T-helper 17 cell (primary cell): ENCODE measurements at regions not wholly inside any gene's neighbourhood (a gene's known extent, or its start where the extent isn't known, plus 50 kb on each side); places are given as distances from the start of the nearest gene placed in this dataset.

Experiments used
- ATAC-seq: fragments of 150-1000 bp; cut with Tn5 transposase; 2 replicates; pipeline ENCODE4 v1.10.0; 2021; ENCODE audit warnings: mild to moderate bottlenecking, moderate library complexity
- DNase-seq, 3 donors: peaks; one replicate each; pipeline versions ENCODE4 v3.0.0 to v3.0.0-alpha.2; 2020 to 2021
- H3K9me3 ChIP-seq: one replicate; pipeline ENCODE4 v1.7.0; 2013; ENCODE audit warnings: low read length, mild to moderate bottlenecking; ENCODE audit not compliant: control insufficient read depth, poor library complexity, severe bottlenecking
- H3K27ac Mint-ChIP-seq: one replicate; pipeline ENCODE4 v1.8.0; 2022; ENCODE audit warnings: mild to moderate bottlenecking, moderate library complexity, mixed read lengths
- H3K27me3 Mint-ChIP-seq: one replicate; pipeline ENCODE4 v1.8.0; 2022; ENCODE audit warnings: mixed read lengths
- H3K36me3 Mint-ChIP-seq: one replicate; pipeline ENCODE4 v1.8.0; 2022; ENCODE audit warnings: low read depth, mixed read lengths
- H3K4me1 Mint-ChIP-seq: one replicate; pipeline ENCODE4 v1.8.0; 2022; ENCODE audit warnings: mild to moderate bottlenecking, mixed read lengths
- H3K4me3 Mint-ChIP-seq: one replicate; pipeline ENCODE4 v1.8.0; 2022; ENCODE audit warnings: mild to moderate bottlenecking, moderate library complexity, mixed read lengths

DNA sequence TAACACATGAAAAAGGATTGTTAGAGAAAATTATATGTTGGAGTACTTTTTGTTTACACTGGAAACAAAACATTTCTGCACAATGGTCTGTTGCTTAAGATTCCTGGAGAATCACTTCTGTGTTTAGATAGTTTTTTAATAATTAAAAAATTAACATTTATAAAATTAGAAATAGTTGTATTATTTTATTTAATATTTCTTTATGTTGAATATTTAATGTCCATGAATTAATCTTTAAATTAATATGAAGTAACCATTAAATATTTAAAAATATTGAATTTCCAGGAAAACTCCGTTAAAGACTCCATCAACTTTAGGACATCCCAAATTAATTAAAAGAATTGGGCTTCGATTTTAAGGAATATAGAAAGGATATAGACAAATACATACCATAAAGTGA lies 797.1 kb upstream of the GALNTL6 start:
- H3K4me3 Mint-ChIP-seq, result no peak overlapping the region
- H3K9me3 ChIP-seq, result no peaks in the 10 kb centered on the region
- DNase-seq (no peak), ATAC-seq (no peak)
- H3K4me1 Mint-ChIP-seq, result no peaks in the 10 kb centered on the region
- H3K27ac Mint-ChIP-seq, result no peak overlapping the region
- no peaks in the 10 kb centered on the region for H3K27me3 Mint-ChIP-seq
- no peaks in the 10 kb centered on the region for H3K36me3 Mint-ChIP-seq

DNA sequence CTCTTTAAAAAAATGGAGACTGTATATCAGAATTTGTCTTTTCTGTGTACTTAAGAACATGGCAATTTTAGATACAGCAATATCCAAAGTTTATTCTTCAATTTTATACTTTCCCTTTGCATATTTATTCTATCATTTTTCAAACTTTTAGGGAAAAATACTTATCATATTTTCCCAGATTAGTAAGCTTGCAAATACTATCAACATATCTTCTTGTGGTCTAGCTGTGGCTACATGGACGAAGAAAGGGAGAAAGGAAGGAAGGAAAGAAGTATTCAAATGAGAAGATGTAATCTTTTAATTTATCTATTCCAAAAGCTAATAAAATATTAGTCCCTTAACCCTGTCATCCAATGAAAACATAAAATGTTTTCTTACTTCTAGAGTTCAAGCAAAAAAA lies 797.8 kb upstream of the GALNTL6 start:
- Mint-ChIP-seq H3K27me3 (no peaks in the 10 kb centered on the region), H3K4me3 (no peak overlapping the region), H3K4me1 (no peaks in the 10 kb centered on the region), H3K36me3 (no peaks in the 10 kb centered on the region), H3K27ac (no peak overlapping the region)
- ATAC-seq, result no peak
- H3K9me3 ChIP-seq, result no peaks in the 10 kb centered on the region
- DNase-seq, result no peak

DNA sequence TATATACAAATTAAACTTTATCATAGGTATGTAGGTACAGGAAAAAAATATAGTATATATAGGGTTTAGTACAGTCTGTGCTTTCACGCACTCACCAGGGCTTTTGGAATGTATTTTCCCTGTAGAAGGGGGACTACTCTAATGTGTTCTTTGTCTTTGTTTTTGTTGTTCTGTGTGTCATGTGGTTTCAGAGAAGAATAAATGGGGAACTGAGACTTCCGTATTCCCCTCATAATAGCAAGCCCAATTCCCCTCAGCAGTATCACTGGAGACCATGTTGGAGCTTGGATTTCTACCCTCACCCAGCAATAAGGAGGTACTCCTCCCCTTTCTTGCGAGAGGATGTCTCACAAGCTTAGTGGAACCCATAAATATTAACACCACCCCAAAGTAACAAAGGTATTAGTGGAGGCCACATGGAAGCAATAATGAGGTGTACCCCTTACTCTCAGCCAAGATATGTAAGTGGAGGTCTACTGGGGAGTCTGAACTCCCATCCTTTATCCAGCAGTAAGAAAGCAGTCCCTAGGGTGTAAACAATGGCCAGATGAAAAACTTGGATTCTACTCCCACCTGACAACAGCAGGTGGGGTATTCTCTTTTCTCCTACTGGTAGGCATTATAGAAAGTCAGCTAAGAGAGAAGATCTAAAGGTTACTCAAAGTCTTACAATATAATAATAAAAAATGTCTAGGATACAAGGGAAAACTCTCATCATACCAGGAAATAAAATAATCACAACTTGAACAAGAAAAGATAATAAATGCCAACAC lies 805.4 kb upstream of the GALNTL6 start:
- H3K9me3 ChIP-seq, result no peaks in the 10 kb centered on the region
- DNase-seq (no peak), ATAC-seq (no peak)
- Mint-ChIP-seq H3K27ac (no peak overlapping the region), H3K36me3 (no peaks in the 10 kb centered on the region), H3K27me3 (no peaks in the 10 kb centered on the region), H3K4me1 (no peaks in the 10 kb centered on the region), H3K4me3 (no peak overlapping the region)

DNA sequence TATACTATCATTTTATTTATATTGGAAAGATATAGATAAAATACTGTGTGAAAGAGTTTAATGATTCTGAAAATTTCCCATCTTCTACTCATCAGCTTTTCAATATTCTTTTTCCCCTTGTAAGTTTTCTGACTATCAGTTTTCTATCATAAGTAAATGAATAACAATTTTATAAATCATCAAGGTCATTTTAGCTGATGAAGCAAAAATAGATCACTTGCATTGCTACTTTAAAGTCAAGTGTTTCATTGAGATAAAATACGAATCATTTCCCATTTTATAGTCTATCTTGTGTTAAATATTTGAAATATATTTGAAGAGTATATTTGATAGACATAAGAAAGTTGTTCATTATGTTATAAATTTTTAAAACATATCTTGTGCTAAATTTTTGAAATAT lies 811.0 kb upstream of the GALNTL6 start:
- H3K27ac Mint-ChIP-seq, result no peak overlapping the region
- DNase-seq, result no peak
- no peaks in the 10 kb centered on the region for H3K4me1 Mint-ChIP-seq
- no peaks in the 10 kb centered on the region for H3K9me3 ChIP-seq
- H3K4me3 Mint-ChIP-seq, result no peak overlapping the region
- H3K36me3 Mint-ChIP-seq, result no peaks in the 10 kb centered on the region
- H3K27me3 Mint-ChIP-seq, result no peaks in the 10 kb centered on the region
- no peak for ATAC-seq

DNA sequence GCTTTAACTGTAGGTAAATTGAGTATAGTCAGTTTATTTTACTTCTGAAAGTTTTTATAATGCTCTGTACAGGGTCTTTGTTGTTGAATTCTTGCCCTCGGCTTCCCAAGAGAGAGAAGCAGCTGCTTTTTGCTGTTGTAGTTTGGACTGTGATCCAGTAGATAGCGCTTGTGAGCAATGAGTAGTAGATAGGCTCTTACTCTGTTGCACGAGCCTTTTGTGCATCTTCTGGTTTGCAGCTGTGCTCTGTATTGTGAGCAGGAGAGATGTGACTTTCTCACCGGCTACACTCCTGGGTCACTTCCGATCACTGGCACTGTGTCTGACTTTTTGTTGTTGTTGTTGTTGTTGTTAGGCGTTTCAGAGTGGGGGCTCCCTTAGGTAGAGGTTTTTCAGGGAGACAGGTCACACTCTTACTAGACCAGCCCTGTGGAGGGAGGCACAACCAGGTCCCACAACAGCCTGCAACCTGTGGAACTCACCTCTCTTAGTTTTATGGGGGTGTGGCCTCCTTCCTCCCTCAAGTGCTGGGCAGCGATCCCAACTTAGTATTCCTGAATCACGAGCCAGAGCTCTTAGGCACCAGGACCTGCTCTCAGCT lies 822.1 kb upstream of the GALNTL6 start:
- H3K9me3 ChIP-seq, result no peaks in the 10 kb centered on the region
- Mint-ChIP-seq H3K36me3 (no peaks in the 10 kb centered on the region), H3K4me3 (no peak overlapping the region), H3K27me3 (no peaks in the 10 kb centered on the region), H3K27ac (no peak overlapping the region), H3K4me1 (no peaks in the 10 kb centered on the region)
- DNase-seq (no peak), ATAC-seq (no peak)

DNA sequence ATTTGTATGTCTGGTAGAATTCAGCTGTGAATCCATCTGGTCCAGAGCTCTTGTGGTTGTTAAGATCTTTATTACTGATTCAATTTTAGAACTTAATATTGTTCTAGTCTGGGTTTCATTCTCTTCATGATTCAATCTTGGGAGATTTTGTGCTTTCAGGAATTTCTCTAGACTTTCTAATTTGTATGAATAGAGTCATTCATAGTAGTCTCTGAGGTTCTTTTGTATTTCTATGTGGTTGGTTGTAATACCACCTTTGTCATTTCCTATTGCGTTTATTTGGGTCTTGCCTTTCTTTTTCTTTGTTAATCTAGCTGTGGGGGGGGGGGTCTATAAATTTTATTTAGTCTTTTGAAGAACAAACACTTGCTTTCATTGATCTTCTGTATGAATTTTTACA lies 824.8 kb upstream of the GALNTL6 start:
- DNase-seq (no peak), ATAC-seq (no peak)
- no peaks in the 10 kb centered on the region for H3K9me3 ChIP-seq
- Mint-ChIP-seq H3K27ac (no peak overlapping the region), H3K27me3 (no peaks in the 10 kb centered on the region), H3K4me1 (no peaks in the 10 kb centered on the region), H3K4me3 (no peak overlapping the region), H3K36me3 (no peaks in the 10 kb centered on the region)

DNA sequence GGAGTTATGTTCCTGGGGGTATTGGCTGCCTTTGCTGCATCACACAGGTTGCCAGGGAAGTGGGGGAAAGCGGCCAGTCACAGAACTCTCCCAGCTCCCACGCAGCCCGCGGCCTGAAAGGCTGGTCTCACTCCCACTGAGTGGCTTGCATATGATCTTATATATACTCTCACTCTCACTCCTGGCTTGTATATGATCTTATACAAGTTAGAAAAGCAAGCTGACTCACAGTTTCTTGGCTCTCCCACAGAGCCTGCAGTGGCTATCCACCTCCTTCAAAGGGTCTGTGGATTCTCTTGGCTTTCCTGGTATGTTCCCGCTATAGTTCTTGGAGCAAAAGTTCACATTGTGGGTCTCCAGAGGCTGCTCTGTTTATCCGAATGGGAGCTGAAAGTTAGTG lies 833.5 kb upstream of the GALNTL6 start:
- Mint-ChIP-seq H3K27me3 (no peaks in the 10 kb centered on the region), H3K27ac (no peak overlapping the region), H3K4me3 (no peak overlapping the region), H3K36me3 (no peaks in the 10 kb centered on the region), H3K4me1 (no peaks in the 10 kb centered on the region)
- H3K9me3 ChIP-seq, result no peaks in the 10 kb centered on the region
- DNase-seq, result no peak
- no peak for ATAC-seq

DNA sequence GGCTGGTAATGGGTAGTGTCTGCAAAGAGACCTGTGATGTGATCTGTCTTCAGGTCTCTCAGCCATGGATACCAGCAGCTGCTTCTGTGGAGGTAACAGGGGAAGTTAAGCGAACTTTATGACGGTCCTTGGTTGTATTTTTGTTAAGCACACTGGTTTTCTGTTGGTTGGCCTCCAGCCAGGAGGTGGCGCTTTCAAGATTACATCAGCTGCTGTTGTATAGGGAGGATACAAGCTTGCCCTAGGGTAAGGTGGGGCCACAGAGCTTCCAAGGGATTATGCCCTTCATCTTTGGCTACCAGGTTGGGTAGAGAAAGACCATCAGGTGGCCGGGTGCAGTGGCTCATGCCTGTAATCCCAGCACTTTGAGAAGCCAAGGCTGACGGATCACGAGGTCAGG lies 834.2 kb upstream of the GALNTL6 start:
- no peak overlapping the region for H3K27ac Mint-ChIP-seq
- DNase-seq, result no peak

DNA sequence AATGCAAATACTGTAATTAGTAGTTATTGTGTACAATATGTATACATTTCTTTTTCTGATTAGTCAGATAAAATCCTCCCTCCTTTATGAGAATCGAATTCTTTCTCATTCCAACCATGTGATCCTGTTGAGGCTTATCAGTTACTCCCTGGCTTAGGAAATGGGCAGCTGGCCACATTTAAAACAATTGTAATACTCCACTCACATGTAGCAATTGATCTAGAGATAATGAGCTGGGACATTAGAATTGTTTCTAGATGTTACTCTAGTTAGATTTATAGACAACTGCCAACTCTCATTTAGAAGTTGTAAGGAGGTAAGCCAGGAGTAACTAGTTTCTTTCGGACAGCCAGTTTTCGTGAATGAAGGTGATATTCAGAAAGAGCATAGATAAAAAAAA lies 859.3 kb upstream of the AADAT start:
- ATAC-seq, result no peak
- H3K4me3 Mint-ChIP-seq, result no peak overlapping the region

More for the DNA sequence above, 834.2 kb upstream of the GALNTL6 start:
- no peaks in the 10 kb centered on the region for H3K9me3 ChIP-seq
- H3K4me3 Mint-ChIP-seq, result no peak overlapping the region
- H3K27me3 Mint-ChIP-seq, result no peaks in the 10 kb centered on the region
- H3K36me3 Mint-ChIP-seq, result no peaks in the 10 kb centered on the region
- no peak for ATAC-seq
- H3K4me1 Mint-ChIP-seq, result no peaks in the 10 kb centered on the region

DNA sequence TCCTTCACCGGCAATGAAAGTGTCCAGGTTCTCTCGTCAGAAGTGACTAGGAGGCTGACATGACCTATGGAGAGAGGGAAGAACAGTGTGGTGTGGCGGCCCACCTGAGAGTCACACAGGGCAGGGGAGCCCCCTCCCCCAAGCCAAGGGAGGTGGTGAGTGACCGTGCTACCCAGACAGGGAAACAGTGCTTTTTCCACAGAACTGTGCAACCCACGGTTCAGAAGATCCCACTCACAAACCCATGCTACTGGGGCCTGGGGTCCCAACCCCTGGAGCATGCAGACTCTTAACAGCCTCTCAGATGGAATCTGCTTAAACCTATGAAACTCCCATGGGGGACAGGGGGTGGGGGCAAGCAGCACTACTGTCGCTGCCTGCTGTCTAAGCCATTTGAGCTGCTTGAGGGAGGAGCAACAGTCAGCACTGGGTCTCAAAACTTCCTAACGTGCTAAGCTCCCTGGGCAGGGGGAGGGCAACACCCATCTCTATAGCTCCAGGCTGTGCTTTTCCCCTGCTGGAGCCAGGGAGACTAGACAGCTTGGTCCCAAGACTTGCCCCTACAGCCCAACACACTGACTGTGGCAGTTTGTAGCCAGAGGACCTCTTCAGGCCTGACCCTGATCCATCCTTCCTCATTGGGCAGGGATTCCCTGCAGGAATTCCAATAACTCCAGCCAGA lies 850.4 kb upstream of the AADAT start:
- H3K36me3 Mint-ChIP-seq, result no peaks in the 10 kb centered on the region
- no peaks in the 10 kb centered on the region for H3K9me3 ChIP-seq
- no peaks in the 10 kb centered on the region for H3K27me3 Mint-ChIP-seq
- DNase-seq (no peak), ATAC-seq (no peak)
- H3K4me3 Mint-ChIP-seq, result no peak overlapping the region
- no peaks in the 10 kb centered on the region for H3K4me1 Mint-ChIP-seq
- H3K27ac Mint-ChIP-seq, result no peak overlapping the region

More for the DNA sequence above, 859.3 kb upstream of the AADAT start:
- no peak for DNase-seq
- H3K9me3 ChIP-seq, result no peaks in the 10 kb centered on the region
- Mint-ChIP-seq H3K27ac (no peak overlapping the region), H3K27me3 (no peaks in the 10 kb centered on the region), H3K36me3 (no peaks in the 10 kb centered on the region), H3K4me1 (no peaks in the 10 kb centered on the region)

DNA sequence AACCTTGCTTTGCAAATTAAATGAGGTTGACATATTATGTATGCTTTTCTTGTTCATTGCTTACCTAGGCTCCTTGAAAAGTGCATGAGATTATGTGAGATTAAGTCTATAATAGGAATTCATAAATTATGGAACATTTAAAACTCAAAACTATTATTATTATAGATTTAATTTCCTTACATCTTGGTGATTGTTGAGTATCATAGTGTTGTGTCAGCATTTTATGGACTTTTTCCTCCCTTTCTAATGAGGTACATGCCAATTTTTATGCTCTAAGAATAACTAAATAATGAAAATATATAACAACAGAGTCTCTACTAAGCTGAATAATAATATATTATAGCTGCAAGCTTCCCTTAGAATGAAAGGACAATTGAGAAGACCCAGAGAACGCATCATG lies 848.8 kb upstream of the AADAT start:
- no peaks in the 10 kb centered on the region for H3K36me3 Mint-ChIP-seq
- no peak overlapping the region for H3K4me3 Mint-ChIP-seq
- ATAC-seq (no peak), DNase-seq (no peak)
- H3K4me1 Mint-ChIP-seq, result no peaks in the 10 kb centered on the region
- H3K9me3 ChIP-seq, result no peaks in the 10 kb centered on the region
- no peaks in the 10 kb centered on the region for H3K27me3 Mint-ChIP-seq
- no peak overlapping the region for H3K27ac Mint-ChIP-seq

DNA sequence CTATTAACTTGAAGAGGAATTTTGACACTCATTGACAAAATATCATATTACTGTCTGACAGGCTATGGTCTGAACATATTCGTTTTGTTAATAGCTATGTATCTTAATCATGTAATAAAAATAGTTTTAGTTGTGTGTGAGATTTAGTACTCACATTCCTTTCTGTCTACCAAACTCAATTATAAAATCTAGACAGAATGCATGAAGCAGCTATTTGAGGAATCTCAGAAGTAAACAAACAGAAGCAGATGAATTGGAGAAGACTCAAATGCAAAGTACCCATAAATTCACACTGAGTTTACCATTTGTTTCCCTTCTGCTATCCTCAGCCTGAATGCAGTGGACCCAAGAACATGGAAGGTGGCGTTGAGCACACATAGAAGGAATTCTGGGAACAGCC lies 841.6 kb upstream of the AADAT start:
- Mint-ChIP-seq H3K4me3 (no peak overlapping the region), H3K36me3 (no peaks in the 10 kb centered on the region), H3K27ac (no peak overlapping the region), H3K4me1 (no peaks in the 10 kb centered on the region), H3K27me3 (no peaks in the 10 kb centered on the region)
- DNase-seq (no peak), ATAC-seq (no peak)
- H3K9me3 ChIP-seq, result no peaks in the 10 kb centered on the region

DNA sequence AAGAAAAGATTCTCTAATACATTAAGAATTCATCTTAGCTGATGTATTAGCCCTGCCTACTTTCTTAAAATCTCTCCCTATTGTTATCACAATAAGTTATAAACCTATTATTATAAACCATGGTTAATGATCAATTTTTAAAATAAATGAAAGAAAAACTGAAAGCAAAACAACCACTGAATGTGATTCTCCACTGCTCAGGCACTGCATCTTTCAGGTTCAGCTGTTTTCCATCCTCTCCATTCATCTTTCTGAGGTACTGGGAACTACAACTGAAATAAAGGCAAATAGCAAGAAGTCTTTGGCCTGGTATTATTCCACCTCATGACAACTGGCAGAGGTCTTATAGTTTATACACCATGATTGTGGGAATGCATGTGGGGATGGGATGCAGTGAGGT lies 798.9 kb upstream of the AADAT start:
- no peak overlapping the region for H3K4me3 Mint-ChIP-seq

DNA sequence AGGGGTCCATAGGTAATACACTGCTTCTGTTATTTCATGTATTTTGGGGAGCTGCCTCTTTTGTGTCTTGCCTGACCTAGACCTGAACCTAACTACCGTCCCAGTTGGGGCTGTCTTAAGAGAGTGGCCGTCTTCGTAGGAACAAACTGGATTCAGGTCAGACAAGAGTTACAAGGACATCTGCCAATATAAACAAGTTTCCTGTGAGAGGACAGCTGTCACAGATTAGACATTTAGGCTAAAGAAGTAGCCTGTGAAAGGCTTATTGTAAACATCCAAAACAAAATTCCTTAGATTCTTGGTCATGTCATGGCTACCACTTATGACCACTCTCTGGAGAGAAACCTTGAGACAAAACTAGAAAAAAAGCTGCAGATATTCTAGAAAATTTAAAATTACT lies 797.6 kb upstream of the AADAT start:
- Mint-ChIP-seq H3K4me1 (no peaks in the 10 kb centered on the region), H3K27me3 (no peaks in the 10 kb centered on the region), H3K36me3 (no peaks in the 10 kb centered on the region), H3K27ac (no peak overlapping the region), H3K4me3 (no peak overlapping the region)
- no peaks in the 10 kb centered on the region for H3K9me3 ChIP-seq
- DNase-seq, result no peak
- no peak for ATAC-seq

More for the DNA sequence above, 798.9 kb upstream of the AADAT start:
- H3K36me3 Mint-ChIP-seq, result no peaks in the 10 kb centered on the region
- DNase-seq (no peak), ATAC-seq (no peak)
- H3K27ac Mint-ChIP-seq, result no peak overlapping the region
- no peaks in the 10 kb centered on the region for H3K4me1 Mint-ChIP-seq
- no peaks in the 10 kb centered on the region for H3K9me3 ChIP-seq
- H3K27me3 Mint-ChIP-seq, result no peaks in the 10 kb centered on the region
